CD4-positive, alpha-beta memory T cell (primary cell): ENCODE measurements at regions not wholly inside any gene's neighbourhood (a gene's known extent, or its start where the extent isn't known, plus 50 kb on each side); places are given as distances from the start of the nearest gene placed in this dataset.

Experiments
- CTCF ChIA-PET: fragments of 350-600 bp; sonication (Branson Sonifier 250); formaldehyde crosslinking; loops from one replicate; lab custom pipeline; 2021; ENCODE audit warnings: inconsistent platforms; ENCODE audit not compliant: partially characterized antibody; lab: Charles Lee
- POLR2A ChIA-PET: fragments of 350-600 bp; sonication (Branson Sonifier 250); formaldehyde crosslinking; loops from one replicate; lab custom pipeline; 2021; ENCODE audit not compliant: partially characterized antibody; lab: Charles Lee
- DNase-seq, 5 donors: peaks; one replicate each; pipeline versions ENCODE4 v3.0.0 to v3.0.0-alpha.2; 2020 to 2022; ENCODE audit warnings: mixed read lengths in 1 of 5
- H3K27ac ChIP-seq: one replicate; pipeline ENCODE4 v1.7.0; 2013; ENCODE audit warnings: low read depth, low read length
- H3K27me3 ChIP-seq: 2 replicates; pipeline ENCODE4 v1.7.0; 2013; ENCODE audit warnings: mild to moderate bottlenecking, low read length, moderate library complexity; ENCODE audit not compliant: insufficient read depth
- H3K36me3 ChIP-seq: 2 replicates; pipeline ENCODE4 v1.7.0; 2013; ENCODE audit warnings: mild to moderate bottlenecking, low read length, moderate library complexity; ENCODE audit not compliant: insufficient read depth
- H3K4me1 ChIP-seq: 2 replicates; pipeline ENCODE4 v1.7.0; 2013; ENCODE audit warnings: mild to moderate bottlenecking, low read length, moderate library complexity; ENCODE audit not compliant: insufficient read depth
- H3K4me3 ChIP-seq, 2 donors: one replicate each; pipeline ENCODE4 v1.7.0; 2013; ENCODE audit warnings: low read length in 2 of 2, mild to moderate bottlenecking in 1 of 2
- H3K9me3 ChIP-seq, 2 donors: one replicate each; pipeline ENCODE4 v1.7.0; 2013; ENCODE audit warnings: low read length in 2 of 2, control low read depth in 1 of 2; ENCODE audit not compliant: control insufficient read depth in 1 of 2
- H3K27ac Mint-ChIP-seq, 7 donors: one replicate each; pipeline ENCODE4 v1.8.0; 2020 to 2021; ENCODE audit warnings: mixed read lengths in 7 of 7, mild to moderate bottlenecking in 6 of 7, inconsistent platforms in 3 of 7, moderate library complexity in 3 of 7
- H3K27me3 Mint-ChIP-seq, 2 donors: one replicate each; pipeline ENCODE4 v1.8.0; 2020 to 2021; ENCODE audit warnings: mixed read lengths in 2 of 2
- H3K36me3 Mint-ChIP-seq, 2 donors: one replicate each; pipeline ENCODE4 v1.8.0; 2020 to 2021; ENCODE audit warnings: mixed read lengths in 2 of 2, inconsistent platforms in 1 of 2, mild to moderate bottlenecking in 1 of 2
- H3K4me1 Mint-ChIP-seq, 4 donors: one replicate each; pipeline ENCODE4 v1.8.0; 2020 to 2021; ENCODE audit warnings: mixed read lengths in 4 of 4, mild to moderate bottlenecking in 1 of 4
- H3K4me3 Mint-ChIP-seq, 8 donors: one replicate each; pipeline ENCODE4 v1.8.0; 2020 to 2021; ENCODE audit warnings: mixed read lengths in 8 of 8, mild to moderate bottlenecking in 7 of 8, moderate library complexity in 6 of 8, inconsistent platforms in 3 of 8
- H3K9me3 Mint-ChIP-seq, 8 donors: one replicate each; pipeline ENCODE4 v1.8.0; 2020 to 2021; ENCODE audit warnings: mixed read lengths in 8 of 8, mild to moderate bottlenecking in 5 of 8, inconsistent platforms in 3 of 8, moderate library complexity in 1 of 8
- intact Hi-C: fragments of 100-400 bp; cut with micrococcal nuclease; formaldehyde crosslinking; loops from one replicate; pipeline ENCODE4 v1.15.1; 2023

- intact Hi-C loops: no loop called here
- DNase-seq: no peak
- Histone ChIP-seq H3K36me3 (no peaks in the 10 kb centered on the region), H3K4me1 (no peaks in the 10 kb centered on the region), H3K9me3 (no peaks in the 10 kb centered on the region), H3K27me3 (no peaks in the 10 kb centered on the region), H3K27ac (no peak overlapping the region), H3K4me3 (no peak overlapping the region)
- CTCF ChIA-PET: no interaction called here
- H3K4me3 Mint-ChIP-seq: no peak overlapping the region
- H3K9me3 Mint-ChIP-seq: peaks cover 0 to 10% (median 3%) of the 10 kb centered on the region in 8 donors
- H3K27ac Mint-ChIP-seq: no peak overlapping the region
- no peaks in the 10 kb centered on the region for H3K4me1 Mint-ChIP-seq
- H3K27me3 Mint-ChIP-seq: no peaks in the 10 kb centered on the region
- no peaks in the 10 kb centered on the region for H3K36me3 Mint-ChIP-seq
- POLR2A ChIA-PET: no interaction called here
Observed at GRCh38 chr3:168552251-168552650, 456.5 kb upstream of the GOLIM4 start.

GRCh38 chr3:168548719-168549118 lies 453.0 kb upstream of the GOLIM4 start:
- H3K27ac ChIP-seq: no peak overlapping the region
- peaks cover 0 to 10% (median 8%) of the 10 kb centered on the region in 8 donors for H3K9me3 Mint-ChIP-seq
- ChIA-PET CTCF (no interaction called here), POLR2A (no interaction called here)
- no peaks in the 10 kb centered on the region for H3K36me3 Mint-ChIP-seq
- H3K27ac Mint-ChIP-seq: no peak overlapping the region
- no peak overlapping the region for H3K4me3 Mint-ChIP-seq
- no peaks in the 10 kb centered on the region for H3K4me1 Mint-ChIP-seq
- intact Hi-C loops: no loop called here
- H3K27me3 Mint-ChIP-seq: no peaks in the 10 kb centered on the region
- H3K4me3 ChIP-seq: no peak overlapping the region
- no peaks in the 10 kb centered on the region for H3K9me3 ChIP-seq
- H3K27me3 ChIP-seq: no peaks in the 10 kb centered on the region
- no peaks in the 10 kb centered on the region for H3K4me1 ChIP-seq
- no peaks in the 10 kb centered on the region for H3K36me3 ChIP-seq
- DNase-seq: no peak

- CTCF ChIA-PET: no interaction called here
- Histone ChIP-seq H3K27me3 (no peaks in the 10 kb centered on the region), H3K4me1 (no peaks in the 10 kb centered on the region), H3K36me3 (no peaks in the 10 kb centered on the region), H3K9me3 (no peaks in the 10 kb centered on the region), H3K27ac (no peak overlapping the region), H3K4me3 (no peak overlapping the region)
- no peak overlapping the region for H3K27ac Mint-ChIP-seq
- DNase-seq: no peak
- H3K9me3 Mint-ChIP-seq: peaks cover 2 to 13% (median 8%) of the 10 kb centered on the region in 8 donors
- no peaks in the 10 kb centered on the region for H3K36me3 Mint-ChIP-seq
- H3K4me1 Mint-ChIP-seq: no peaks in the 10 kb centered on the region
- H3K4me3 Mint-ChIP-seq: no peak overlapping the region
- H3K27me3 Mint-ChIP-seq: no peaks in the 10 kb centered on the region
- POLR2A ChIA-PET: no interaction called here
- intact Hi-C loops: no loop called here
Observed at GRCh38 chr3:168546707-168547106, 451.0 kb upstream of the GOLIM4 start.

GRCh38 chr3:168545591-168545990 lies 449.9 kb upstream of the GOLIM4 start:
- Mint-ChIP-seq H3K27me3 (no peaks in the 10 kb centered on the region), H3K9me3 (peaks cover 2 to 11% (median 8%) of the 10 kb centered on the region in 8 donors), H3K36me3 (no peaks in the 10 kb centered on the region), H3K4me1 (no peaks in the 10 kb centered on the region), H3K27ac (no peak overlapping the region), H3K4me3 (no peak overlapping the region)
- intact Hi-C loops: no loop called here
- H3K4me3 ChIP-seq: no peak overlapping the region
- no peaks in the 10 kb centered on the region for H3K4me1 ChIP-seq
- peak in 1 of 5 donors; percentile 18 for DNase-seq
- POLR2A ChIA-PET: no interaction called here
- H3K27ac ChIP-seq: no peak overlapping the region
- no peaks in the 10 kb centered on the region for H3K9me3 ChIP-seq
- CTCF ChIA-PET: no interaction called here
- H3K36me3 ChIP-seq: no peaks in the 10 kb centered on the region
- H3K27me3 ChIP-seq: no peaks in the 10 kb centered on the region

GRCh38 chr3:168544097-168544957 lies 448.6 kb upstream of the GOLIM4 start:
- Histone ChIP-seq H3K27me3 (no peaks in the 10 kb centered on the region), H3K36me3 (no peaks in the 10 kb centered on the region), H3K4me3 (no peak overlapping the region), H3K27ac (no peak overlapping the region), H3K4me1 (no peaks in the 10 kb centered on the region), H3K9me3 (no peaks in the 10 kb centered on the region)
- no peaks in the 10 kb centered on the region for H3K27me3 Mint-ChIP-seq
- no peaks in the 10 kb centered on the region for H3K36me3 Mint-ChIP-seq
- H3K27ac Mint-ChIP-seq: no peak overlapping the region
- H3K9me3 Mint-ChIP-seq: peaks cover 2 to 11% (median 7%) of the 10 kb centered on the region in 8 donors
- H3K4me3 Mint-ChIP-seq: no peak overlapping the region
- no peak for DNase-seq
- intact Hi-C loops: no loop called here
- CTCF ChIA-PET: no interaction called here
- POLR2A ChIA-PET: no interaction called here
- H3K4me1 Mint-ChIP-seq: no peaks in the 10 kb centered on the region

- POLR2A ChIA-PET: no interaction called here
- peaks cover 0 to 11% (median 5%) of the 10 kb centered on the region in 8 donors for H3K9me3 Mint-ChIP-seq
Observed at GRCh38 chr3:168540726-168541125, 445.0 kb upstream of the GOLIM4 start.

GRCh38 chr3:168539909-168540308 lies 444.2 kb upstream of the GOLIM4 start:
- peaks cover 0 to 11% (median 5%) of the 10 kb centered on the region in 8 donors for H3K9me3 Mint-ChIP-seq
- Histone ChIP-seq H3K9me3 (no peaks in the 10 kb centered on the region), H3K36me3 (no peaks in the 10 kb centered on the region), H3K27ac (no peak overlapping the region), H3K27me3 (no peaks in the 10 kb centered on the region), H3K4me1 (no peaks in the 10 kb centered on the region), H3K4me3 (no peak overlapping the region)
- no peak for DNase-seq
- H3K27me3 Mint-ChIP-seq: no peaks in the 10 kb centered on the region
- H3K36me3 Mint-ChIP-seq: no peaks in the 10 kb centered on the region
- intact Hi-C loops: no loop called here
- ChIA-PET POLR2A (no interaction called here), CTCF (no interaction called here)
- H3K4me3 Mint-ChIP-seq: no peak overlapping the region
- H3K27ac Mint-ChIP-seq: no peak overlapping the region
- no peaks in the 10 kb centered on the region for H3K4me1 Mint-ChIP-seq

More at GRCh38 chr3:168540726-168541125, 445.0 kb upstream of the GOLIM4 start:
- Mint-ChIP-seq H3K4me1 (no peaks in the 10 kb centered on the region), H3K36me3 (no peaks in the 10 kb centered on the region), H3K4me3 (no peak overlapping the region), H3K27me3 (no peaks in the 10 kb centered on the region), H3K27ac (no peak overlapping the region)
- Histone ChIP-seq H3K4me3 (no peak overlapping the region), H3K27ac (no peak overlapping the region), H3K4me1 (no peaks in the 10 kb centered on the region), H3K27me3 (no peaks in the 10 kb centered on the region), H3K36me3 (no peaks in the 10 kb centered on the region), H3K9me3 (no peaks in the 10 kb centered on the region)
- no peak for DNase-seq
- CTCF ChIA-PET: no interaction called here
- intact Hi-C loops: no loop called here
